BJ (cell line): ENCODE measurements at regions not wholly inside any gene's neighbourhood (a gene's known extent, or its start where the extent isn't known, plus 50 kb on each side); places are given as distances from the start of the nearest gene placed in this dataset.

Source experiments
- CTCF ChIA-PET: fragments of 350-600 bp; formaldehyde crosslinking; extraction: SDS; loops from one replicate; lab custom pipeline; 2021; ENCODE audit warnings: antibody characterized with exemption, inconsistent platforms; lab: Yijun Ruan, JAX
- POLR2A ChIA-PET: fragments of 300-600 bp; sonication (Branson Sonifier 250); formaldehyde crosslinking; extraction: SDS; loops from one replicate; lab custom pipeline; 2021; ENCODE audit warnings: antibody characterized with exemption; lab: Charles Lee
- DNase-seq: peaks from one replicate; pipeline ENCODE4 v3.0.0-alpha.2; 2011; ENCODE audit warnings: low read depth
- H3K27me3 ChIP-seq: 2 replicates; pipeline ENCODE4 v1.6.0; 2011; ENCODE audit warnings: low read length; ENCODE audit not compliant: control insufficient read depth, insufficient read depth
- H3K36me3 ChIP-seq: 2 replicates; pipeline ENCODE4 v1.5.1; 2011; ENCODE audit warnings: low read length; ENCODE audit not compliant: control insufficient read depth, insufficient read depth
- H3K4me3 ChIP-seq: 2 replicates; pipeline ENCODE4 v1.5.1; 2011; ENCODE audit warnings: low read depth, mild to moderate bottlenecking, control low read depth, low read length
- TF ChIP-seq, protein P1 (sequence below): IDR thresholded peaks from 2 replicates; pipeline ENCODE4 v1.5.1; 2011; ENCODE audit warnings: low read depth, mild to moderate bottlenecking, control low read depth, inconsistent platforms, low read length, moderate library complexity; ENCODE audit not compliant: insufficient read depth

DNA sequence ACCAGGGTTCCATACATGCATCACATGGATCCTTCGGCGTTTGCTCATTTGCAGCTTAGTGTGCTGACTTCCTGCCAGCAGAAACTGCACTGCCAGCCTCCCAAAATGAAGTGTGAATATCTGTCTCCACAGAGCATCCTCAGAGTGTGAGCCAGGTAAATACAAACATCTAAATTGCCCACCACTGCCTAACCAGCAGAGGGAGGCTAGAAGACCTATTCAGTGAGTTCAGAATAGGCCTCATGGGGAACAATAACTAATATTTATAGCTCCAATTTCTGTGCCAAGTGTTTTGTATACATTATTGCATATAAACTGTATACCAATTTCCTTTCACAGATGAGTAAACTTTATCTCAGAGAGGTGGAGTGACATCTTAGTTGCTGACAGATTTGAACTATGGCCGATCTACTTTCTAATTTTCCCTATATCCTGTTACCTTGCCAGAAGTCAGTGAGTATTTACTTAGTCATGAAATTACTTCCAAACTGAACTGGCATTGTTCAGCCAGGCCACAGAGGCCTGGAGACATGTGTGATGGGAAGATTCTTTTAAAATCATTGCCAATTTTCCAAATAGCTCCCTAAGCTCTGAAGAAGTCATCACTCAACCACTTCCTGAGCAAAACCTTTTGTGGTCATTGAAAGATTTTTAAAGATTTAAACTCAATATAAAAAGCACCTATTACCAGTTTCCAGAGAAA lies 926.5 kb upstream of the GHITM start:
- ChIA-PET POLR2A (no interaction called here), CTCF (interaction anchor here (0.6 kb wide), 1 partner anchor 926 kb away, joined by 3 read pairs; the partner anchor contains the start of gene GHITM)
- no peaks in the 10 kb centered on the region for H3K27me3 ChIP-seq
- no peak overlapping the region for H3K4me3 ChIP-seq
- no peaks in the 10 kb centered on the region for H3K36me3 ChIP-seq
- DNase-seq = peak; percentile 66
- TF ChIP-seq, protein P1, sequence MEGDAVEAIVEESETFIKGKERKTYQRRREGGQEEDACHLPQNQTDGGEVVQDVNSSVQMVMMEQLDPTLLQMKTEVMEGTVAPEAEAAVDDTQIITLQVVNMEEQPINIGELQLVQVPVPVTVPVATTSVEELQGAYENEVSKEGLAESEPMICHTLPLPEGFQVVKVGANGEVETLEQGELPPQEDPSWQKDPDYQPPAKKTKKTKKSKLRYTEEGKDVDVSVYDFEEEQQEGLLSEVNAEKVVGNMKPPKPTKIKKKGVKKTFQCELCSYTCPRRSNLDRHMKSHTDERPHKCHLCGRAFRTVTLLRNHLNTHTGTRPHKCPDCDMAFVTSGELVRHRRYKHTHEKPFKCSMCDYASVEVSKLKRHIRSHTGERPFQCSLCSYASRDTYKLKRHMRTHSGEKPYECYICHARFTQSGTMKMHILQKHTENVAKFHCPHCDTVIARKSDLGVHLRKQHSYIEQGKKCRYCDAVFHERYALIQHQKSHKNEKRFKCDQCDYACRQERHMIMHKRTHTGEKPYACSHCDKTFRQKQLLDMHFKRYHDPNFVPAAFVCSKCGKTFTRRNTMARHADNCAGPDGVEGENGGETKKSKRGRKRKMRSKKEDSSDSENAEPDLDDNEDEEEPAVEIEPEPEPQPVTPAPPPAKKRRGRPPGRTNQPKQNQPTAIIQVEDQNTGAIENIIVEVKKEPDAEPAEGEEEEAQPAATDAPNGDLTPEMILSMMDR = no peak

DNA sequence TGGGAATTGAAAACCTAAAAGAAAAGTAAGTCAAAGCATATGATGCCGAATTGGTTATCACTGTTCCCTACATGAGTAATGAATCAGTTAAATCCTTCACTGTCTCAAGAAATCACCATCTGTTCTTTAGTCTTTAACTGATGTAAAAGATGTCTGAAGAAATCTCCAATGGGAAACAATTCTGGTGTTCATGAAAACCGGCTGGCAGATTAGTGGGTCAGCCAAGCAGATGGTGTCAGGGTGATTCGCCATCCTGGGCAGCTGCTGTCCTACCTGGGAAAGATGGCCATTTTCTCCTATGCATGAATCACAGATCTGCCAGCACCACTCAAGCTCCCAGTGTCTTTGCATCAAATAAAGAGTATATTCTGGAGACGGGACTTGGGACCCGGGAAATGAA lies 925.2 kb upstream of the GHITM start:
- POLR2A ChIA-PET = no interaction called here
- Histone ChIP-seq H3K4me3 (no peak overlapping the region), H3K36me3 (no peaks in the 10 kb centered on the region), H3K27me3 (no peaks in the 10 kb centered on the region)
- TF ChIP-seq, protein P1 = no peak
- no peak for DNase-seq
- CTCF ChIA-PET = no interaction called here

DNA sequence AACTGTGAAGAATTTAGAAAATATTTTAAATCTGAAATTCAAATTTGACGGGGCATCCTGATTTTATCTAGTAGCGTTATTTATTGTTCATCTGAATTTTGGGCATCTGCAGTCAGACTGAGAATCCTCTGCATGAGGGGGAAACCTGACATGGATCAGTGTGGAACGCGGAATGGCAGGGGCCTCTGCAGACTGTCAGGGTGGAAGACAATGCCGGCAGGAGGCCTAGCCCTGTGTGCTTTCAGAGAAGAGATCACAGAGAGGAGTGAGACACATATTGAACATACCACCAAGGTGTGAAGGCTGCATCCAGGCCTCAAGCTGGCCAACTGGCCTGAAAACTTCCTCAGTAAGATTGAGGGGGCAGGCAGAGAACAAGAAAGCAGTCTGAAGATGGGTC lies 921.1 kb upstream of the GHITM start:
- no peaks in the 10 kb centered on the region for H3K36me3 ChIP-seq
- no peak overlapping the region for H3K4me3 ChIP-seq
- DNase-seq = no peak
- TF ChIP-seq, protein P1 = no peak
- ChIA-PET POLR2A (no interaction called here), CTCF (no interaction called here)
- no peaks in the 10 kb centered on the region for H3K27me3 ChIP-seq

DNA sequence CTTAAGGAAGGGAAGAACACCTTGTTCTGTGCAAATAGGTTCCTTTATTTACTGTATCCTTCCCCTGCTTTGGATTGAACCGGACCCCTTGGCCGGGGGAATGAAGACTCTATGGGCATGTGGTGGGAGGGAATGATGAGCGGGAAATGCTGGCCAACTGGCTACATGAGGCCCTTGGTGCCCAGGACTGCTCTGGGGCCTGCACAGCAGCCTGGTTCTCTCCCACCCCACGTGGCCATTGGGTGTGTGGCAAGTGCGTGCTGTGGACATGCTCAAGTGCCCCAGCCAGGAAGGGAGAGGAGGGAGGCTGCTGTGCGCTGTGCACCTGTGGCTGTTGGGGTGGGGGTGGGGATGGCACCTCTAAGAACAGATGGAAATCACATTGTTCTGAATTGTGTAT lies 917.0 kb upstream of the GHITM start:
- ChIA-PET POLR2A (no interaction called here), CTCF (no interaction called here)
- H3K27me3 ChIP-seq = no peaks in the 10 kb centered on the region

More for the DNA sequence above, 917.0 kb upstream of the GHITM start:
- TF ChIP-seq, protein P1 = no peak
- Histone ChIP-seq H3K4me3 (no peak overlapping the region), H3K36me3 (no peaks in the 10 kb centered on the region)
- DNase-seq = no peak
